DMS79 (cell line): ENCODE measurements at regions not wholly inside any gene's neighbourhood (a gene's known extent, or its start where the extent isn't known, plus 50 kb on each side); places are given as distances from the start of the nearest gene placed in this dataset.

ENCODE experiments used
- DNase-seq: peaks from one replicate; lab custom pipeline; 2025; lab: John Stamatoyannopoulos, UW

GRCh38 chr15:67992411-67992810 lies 61.7 kb upstream of the PIAS1 start:
- DNase-seq: no peak

GRCh38 chr15:67992834-67993233 lies 61.3 kb upstream of the PIAS1 start:
- DNase-seq: no peak

GRCh38 chr15:67997996-67998395 lies 56.1 kb upstream of the PIAS1 start:
- no peak for DNase-seq

GRCh38 chr15:67998599-67999133 lies 55.4 kb upstream of the PIAS1 start:
- DNase-seq: no peak

- no peak for DNase-seq
Measured at GRCh38 chr15:67999320-68000100, 54.6 kb upstream of the PIAS1 start.

GRCh38 chr15:68000754-68001153 lies 53.4 kb upstream of the PIAS1 start:
- DNase-seq: no peak

GRCh38 chr15:68001811-68002210 lies 52.3 kb upstream of the PIAS1 start:
- DNase-seq: no peak

- no peak for DNase-seq
Measured at GRCh38 chr15:68003297-68003696, 50.8 kb upstream of the PIAS1 start.
